ENCODE measurements at regions not wholly inside any gene's neighbourhood (a gene's known extent, or its start where the extent isn't known, plus 50 kb on each side); places are given as distances from the start of the nearest gene placed in this dataset.

DNA sequence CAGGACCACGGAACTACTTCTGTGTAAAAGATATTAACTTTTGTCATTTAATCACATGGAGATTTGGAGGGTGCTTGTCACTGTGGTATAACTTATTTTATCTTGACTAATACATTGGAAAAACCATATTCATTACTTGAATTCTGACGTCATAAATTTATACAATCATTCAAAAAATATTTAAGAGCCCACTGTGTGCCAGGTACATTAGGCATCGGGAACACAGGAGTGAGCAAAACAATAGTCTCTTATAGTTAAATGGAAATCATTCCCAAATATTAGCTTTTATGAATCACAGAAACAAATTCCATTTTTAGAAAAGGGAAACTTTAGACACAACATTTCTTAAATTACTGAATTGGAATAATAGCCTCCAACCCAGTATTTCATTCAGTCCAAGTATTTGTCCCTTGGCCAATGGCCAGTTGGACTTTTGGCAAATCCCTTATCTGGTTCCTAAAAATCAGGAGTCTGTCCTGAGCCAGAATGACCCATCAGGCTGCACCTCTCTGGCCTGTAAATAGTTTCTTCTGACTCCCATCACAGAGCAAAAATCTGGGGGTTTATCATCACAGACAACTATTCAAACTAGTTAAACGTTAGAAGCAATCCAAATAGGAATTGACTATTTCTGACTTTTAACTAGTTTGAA, 104.3 kb upstream of the FSTL4 start:
- TF ChIP-seq, protein P1, sequence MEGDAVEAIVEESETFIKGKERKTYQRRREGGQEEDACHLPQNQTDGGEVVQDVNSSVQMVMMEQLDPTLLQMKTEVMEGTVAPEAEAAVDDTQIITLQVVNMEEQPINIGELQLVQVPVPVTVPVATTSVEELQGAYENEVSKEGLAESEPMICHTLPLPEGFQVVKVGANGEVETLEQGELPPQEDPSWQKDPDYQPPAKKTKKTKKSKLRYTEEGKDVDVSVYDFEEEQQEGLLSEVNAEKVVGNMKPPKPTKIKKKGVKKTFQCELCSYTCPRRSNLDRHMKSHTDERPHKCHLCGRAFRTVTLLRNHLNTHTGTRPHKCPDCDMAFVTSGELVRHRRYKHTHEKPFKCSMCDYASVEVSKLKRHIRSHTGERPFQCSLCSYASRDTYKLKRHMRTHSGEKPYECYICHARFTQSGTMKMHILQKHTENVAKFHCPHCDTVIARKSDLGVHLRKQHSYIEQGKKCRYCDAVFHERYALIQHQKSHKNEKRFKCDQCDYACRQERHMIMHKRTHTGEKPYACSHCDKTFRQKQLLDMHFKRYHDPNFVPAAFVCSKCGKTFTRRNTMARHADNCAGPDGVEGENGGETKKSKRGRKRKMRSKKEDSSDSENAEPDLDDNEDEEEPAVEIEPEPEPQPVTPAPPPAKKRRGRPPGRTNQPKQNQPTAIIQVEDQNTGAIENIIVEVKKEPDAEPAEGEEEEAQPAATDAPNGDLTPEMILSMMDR (IDR thresholded peaks at IDR 0.05): no peak
- no peak for TF ChIP-seq POLR2AphosphoS5 (IDR thresholded peaks at IDR 0.05; ENCODE audit: low read depth, low read length)
- no peak for TF ChIP-seq TCF7L2 (IDR thresholded peaks at IDR 0.05; ENCODE audit: low read depth, low read length)
- TF ChIP-seq, protein P2, sequence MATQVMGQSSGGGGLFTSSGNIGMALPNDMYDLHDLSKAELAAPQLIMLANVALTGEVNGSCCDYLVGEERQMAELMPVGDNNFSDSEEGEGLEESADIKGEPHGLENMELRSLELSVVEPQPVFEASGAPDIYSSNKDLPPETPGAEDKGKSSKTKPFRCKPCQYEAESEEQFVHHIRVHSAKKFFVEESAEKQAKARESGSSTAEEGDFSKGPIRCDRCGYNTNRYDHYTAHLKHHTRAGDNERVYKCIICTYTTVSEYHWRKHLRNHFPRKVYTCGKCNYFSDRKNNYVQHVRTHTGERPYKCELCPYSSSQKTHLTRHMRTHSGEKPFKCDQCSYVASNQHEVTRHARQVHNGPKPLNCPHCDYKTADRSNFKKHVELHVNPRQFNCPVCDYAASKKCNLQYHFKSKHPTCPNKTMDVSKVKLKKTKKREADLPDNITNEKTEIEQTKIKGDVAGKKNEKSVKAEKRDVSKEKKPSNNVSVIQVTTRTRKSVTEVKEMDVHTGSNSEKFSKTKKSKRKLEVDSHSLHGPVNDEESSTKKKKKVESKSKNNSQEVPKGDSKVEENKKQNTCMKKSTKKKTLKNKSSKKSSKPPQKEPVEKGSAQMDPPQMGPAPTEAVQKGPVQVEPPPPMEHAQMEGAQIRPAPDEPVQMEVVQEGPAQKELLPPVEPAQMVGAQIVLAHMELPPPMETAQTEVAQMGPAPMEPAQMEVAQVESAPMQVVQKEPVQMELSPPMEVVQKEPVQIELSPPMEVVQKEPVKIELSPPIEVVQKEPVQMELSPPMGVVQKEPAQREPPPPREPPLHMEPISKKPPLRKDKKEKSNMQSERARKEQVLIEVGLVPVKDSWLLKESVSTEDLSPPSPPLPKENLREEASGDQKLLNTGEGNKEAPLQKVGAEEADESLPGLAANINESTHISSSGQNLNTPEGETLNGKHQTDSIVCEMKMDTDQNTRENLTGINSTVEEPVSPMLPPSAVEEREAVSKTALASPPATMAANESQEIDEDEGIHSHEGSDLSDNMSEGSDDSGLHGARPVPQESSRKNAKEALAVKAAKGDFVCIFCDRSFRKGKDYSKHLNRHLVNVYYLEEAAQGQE (IDR thresholded peaks at IDR 0.05; ENCODE audit: insufficient read depth in 1 of 2, low read depth in 2 of 2, low read length in 1 of 2): no peak
- TF ChIP-seq SIN3A (IDR thresholded peaks at IDR 0.05; ENCODE audit: borderline replicate concordance, insufficient read depth, low read depth, low read length): no peak

Measured in Panc1 (cell line).